ENCODE measurements at regions not wholly inside any gene's neighbourhood (a gene's known extent, or its start where the extent isn't known, plus 50 kb on each side); places are given as distances from the start of the nearest gene placed in this dataset.
A peak's percentile ranks its signal among the peaks of the same experiment; 100 is the strongest.

DNA sequence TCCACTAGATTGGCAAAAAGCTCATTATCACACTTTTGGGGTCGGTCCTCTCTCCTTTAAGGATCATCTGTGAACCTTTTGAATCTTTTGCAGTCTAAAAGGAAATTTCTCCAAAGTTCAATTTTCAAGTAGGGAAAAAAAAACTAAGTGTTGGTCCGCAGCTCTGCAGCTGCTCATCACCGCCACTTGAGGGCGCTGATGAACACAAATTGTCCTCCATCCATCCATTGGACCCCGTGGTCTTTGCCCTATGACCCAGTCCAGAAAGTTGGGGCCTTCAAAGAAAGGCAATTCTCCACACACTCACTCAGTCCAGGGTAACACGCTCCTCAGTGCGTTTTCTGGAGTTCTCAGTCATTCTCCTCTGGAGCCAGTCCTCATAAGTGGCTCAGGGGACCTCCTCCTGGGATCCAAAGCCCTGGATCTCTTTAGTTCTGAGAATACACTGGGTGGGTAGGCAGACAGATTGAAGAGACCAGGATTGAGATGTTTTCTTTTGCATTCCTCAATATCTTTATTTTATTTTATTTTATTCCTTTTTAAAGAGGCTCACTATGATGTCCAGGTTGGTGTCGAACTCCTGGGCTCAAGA lies 63.6 kb upstream of the SLC28A3 start:
- peak; percentile 54 for DNase-seq (ENCODE audit: extremely low spot score)
- ChIA-PET POLR2A (no interaction called here), CTCF (interaction anchor here (0.7 to 2.8 kb wide), 18 partner anchors 8 to 1206 kb away, joined by 3 to 10 read pairs (median 4); no protein-coding TSS in a partner anchor)
- TF ChIP-seq, protein P1, sequence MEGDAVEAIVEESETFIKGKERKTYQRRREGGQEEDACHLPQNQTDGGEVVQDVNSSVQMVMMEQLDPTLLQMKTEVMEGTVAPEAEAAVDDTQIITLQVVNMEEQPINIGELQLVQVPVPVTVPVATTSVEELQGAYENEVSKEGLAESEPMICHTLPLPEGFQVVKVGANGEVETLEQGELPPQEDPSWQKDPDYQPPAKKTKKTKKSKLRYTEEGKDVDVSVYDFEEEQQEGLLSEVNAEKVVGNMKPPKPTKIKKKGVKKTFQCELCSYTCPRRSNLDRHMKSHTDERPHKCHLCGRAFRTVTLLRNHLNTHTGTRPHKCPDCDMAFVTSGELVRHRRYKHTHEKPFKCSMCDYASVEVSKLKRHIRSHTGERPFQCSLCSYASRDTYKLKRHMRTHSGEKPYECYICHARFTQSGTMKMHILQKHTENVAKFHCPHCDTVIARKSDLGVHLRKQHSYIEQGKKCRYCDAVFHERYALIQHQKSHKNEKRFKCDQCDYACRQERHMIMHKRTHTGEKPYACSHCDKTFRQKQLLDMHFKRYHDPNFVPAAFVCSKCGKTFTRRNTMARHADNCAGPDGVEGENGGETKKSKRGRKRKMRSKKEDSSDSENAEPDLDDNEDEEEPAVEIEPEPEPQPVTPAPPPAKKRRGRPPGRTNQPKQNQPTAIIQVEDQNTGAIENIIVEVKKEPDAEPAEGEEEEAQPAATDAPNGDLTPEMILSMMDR (IDR thresholded peaks at IDR 0.05; ENCODE audit: control extremely low read depth, extremely low read depth, low read depth, missing control alignments), result peak; percentile 69

DNA sequence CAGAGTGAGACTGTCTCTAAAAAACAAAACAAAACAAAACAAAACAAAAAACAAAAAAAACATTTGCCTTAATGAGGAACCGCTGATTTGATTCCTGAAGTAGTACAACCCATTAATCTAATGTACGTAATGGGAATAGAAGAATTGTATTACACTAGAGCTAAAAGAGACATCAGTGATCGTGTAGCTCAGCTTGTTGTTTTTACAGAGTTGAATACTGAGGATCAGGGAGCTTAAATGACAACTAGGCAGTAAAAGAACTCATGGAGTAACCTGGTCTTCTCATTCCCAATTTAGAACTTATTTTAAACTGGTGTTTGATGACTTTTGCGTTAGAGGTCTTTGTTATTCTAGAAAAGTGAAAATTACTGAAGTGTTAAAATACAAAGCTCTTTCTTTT lies 65.1 kb upstream of the SLC28A3 start:
- DNase-seq (ENCODE audit: extremely low spot score), result no peak
- ChIA-PET CTCF (interaction anchor here (1.0 to 5.2 kb wide), 6 partner anchors 9 to 1020 kb away, joined by 3 to 33 read pairs (median 3); no protein-coding TSS in a partner anchor), POLR2A (no interaction called here)
- TF ChIP-seq, protein P1 (IDR thresholded peaks at IDR 0.05; ENCODE audit: control extremely low read depth, extremely low read depth, low read depth, missing control alignments), result no peak

DNA sequence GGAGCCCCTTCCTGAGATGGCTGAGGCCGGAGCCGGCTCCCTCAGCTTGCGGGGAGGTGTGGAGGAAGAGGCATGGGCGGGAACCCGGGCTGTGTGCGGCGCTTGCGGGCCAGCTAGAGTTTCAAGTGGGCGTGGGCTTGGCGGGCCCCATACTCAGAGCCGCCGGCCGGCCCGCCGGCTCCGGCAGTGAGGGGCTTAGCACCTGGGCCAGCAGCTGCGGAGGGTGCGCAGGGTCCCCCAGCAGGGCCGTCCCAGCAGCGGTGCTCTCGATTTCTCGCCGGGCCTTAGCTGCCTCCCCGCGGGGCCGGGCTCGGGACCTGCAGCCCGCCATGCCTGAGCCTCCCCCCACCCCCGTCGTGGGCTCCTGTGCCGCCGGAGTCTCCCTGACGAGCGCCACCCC lies 67.9 kb upstream of the SLC28A3 start:
- ChIA-PET CTCF (interaction anchor here (5.2 kb wide), 1 partner anchor 11 kb away, joined by 33 read pairs; no protein-coding TSS in a partner anchor), POLR2A (no interaction called here)
- DNase-seq (ENCODE audit: extremely low spot score), result no peak
- TF ChIP-seq, protein P1 (IDR thresholded peaks at IDR 0.05; ENCODE audit: control extremely low read depth, extremely low read depth, low read depth, missing control alignments), result no peak

DNA sequence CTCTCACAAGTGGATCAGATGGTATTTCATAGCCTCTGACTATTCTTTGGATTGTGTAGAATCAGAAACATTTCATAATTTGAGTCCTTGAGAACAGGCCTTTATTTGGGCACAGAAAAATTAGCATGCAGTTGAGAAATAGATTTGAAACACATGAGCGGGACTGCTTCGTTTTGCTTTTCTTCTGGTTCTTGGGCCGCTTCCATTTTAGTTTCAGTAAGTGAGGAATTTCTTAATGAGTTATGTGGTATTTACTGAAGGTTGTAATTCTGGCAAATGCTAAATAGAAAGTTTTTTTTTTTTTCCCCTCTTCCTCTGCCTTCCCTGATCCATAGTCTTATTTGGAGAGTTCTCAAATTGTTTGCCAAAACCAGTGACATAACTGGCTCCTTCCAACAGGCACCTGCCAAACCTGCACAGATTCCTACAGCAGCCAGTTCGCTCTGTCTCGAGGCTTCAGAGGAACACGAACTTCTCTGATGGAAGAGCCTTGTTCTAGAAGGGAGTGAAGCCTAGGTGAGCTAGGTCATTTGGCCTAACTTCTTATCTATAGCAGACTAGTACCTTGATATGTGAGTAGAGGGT lies 71.2 kb upstream of the SLC28A3 start:
- CTCF ChIA-PET, result interaction anchor here (1.5 kb wide), 1 partner anchor 8 kb away, joined by 6 read pairs; no protein-coding TSS in a partner anchor
- TF ChIP-seq, protein P1 (IDR thresholded peaks at IDR 0.05; ENCODE audit: control extremely low read depth, extremely low read depth, low read depth, missing control alignments), result no peak
- DNase-seq (ENCODE audit: extremely low spot score), result no peak
- POLR2A ChIA-PET, result no interaction called here

DNA sequence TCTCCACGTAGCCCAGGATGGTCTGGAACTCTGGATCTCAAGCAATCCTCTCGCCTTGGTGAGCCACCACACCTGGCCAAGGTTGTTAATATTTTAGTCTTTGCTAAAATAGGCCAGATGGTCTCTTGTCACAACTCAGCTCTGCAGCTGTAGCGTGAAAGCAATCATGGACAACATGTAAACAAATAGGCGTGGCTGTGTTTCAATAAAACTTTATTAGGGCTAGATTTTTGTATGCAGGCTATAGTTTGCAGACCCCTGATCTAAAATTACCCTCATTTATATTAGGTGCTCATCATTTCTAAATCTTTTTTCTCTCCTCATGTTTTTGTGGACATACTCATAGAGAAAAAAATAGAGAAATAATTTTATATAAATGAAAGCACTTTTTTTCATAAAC lies 72.1 kb upstream of the SLC28A3 start:
- ChIA-PET CTCF (interaction anchor here (1.0 to 1.5 kb wide), 4 partner anchors 9 to 368 kb away, joined by 3 to 6 read pairs (median 3); no protein-coding TSS in a partner anchor), POLR2A (no interaction called here)
- TF ChIP-seq, protein P1 (IDR thresholded peaks at IDR 0.05; ENCODE audit: control extremely low read depth, extremely low read depth, low read depth, missing control alignments), result no peak
- DNase-seq (ENCODE audit: extremely low spot score), result no peak

DNA sequence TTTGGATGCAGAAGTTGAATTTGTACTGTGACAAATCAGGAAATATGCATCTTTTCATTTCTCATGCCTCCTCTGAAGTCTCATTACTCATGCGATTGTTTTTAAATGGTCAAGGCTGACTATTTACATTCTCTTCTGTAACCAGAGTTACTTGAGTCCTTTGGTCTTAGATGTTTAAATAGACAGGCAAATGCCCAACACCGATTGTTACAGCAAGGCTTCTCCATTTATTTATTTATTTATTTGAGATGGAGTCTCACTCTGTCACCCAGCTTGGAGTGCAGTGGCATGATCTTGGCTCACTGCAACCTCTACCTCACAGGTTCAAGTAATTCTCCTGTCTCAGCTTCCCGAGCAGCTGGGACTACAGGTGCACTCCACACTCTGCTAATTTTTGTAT lies 72.7 kb upstream of the SLC28A3 start:
- ChIA-PET POLR2A (no interaction called here), CTCF (interaction anchor here (1.0 to 1.5 kb wide), 4 partner anchors 9 to 367 kb away, joined by 3 to 6 read pairs (median 3); no protein-coding TSS in a partner anchor)
- TF ChIP-seq, protein P1 (IDR thresholded peaks at IDR 0.05; ENCODE audit: control extremely low read depth, extremely low read depth, low read depth, missing control alignments), result no peak
- DNase-seq (ENCODE audit: extremely low spot score), result no peak

Measured in GM10248 (cell line).